ENCODE measurements at regions not wholly inside any gene's neighbourhood (a gene's known extent, or its start where the extent isn't known, plus 50 kb on each side); places are given as distances from the start of the nearest gene placed in this dataset.

- TF ChIP-seq, protein P1, sequence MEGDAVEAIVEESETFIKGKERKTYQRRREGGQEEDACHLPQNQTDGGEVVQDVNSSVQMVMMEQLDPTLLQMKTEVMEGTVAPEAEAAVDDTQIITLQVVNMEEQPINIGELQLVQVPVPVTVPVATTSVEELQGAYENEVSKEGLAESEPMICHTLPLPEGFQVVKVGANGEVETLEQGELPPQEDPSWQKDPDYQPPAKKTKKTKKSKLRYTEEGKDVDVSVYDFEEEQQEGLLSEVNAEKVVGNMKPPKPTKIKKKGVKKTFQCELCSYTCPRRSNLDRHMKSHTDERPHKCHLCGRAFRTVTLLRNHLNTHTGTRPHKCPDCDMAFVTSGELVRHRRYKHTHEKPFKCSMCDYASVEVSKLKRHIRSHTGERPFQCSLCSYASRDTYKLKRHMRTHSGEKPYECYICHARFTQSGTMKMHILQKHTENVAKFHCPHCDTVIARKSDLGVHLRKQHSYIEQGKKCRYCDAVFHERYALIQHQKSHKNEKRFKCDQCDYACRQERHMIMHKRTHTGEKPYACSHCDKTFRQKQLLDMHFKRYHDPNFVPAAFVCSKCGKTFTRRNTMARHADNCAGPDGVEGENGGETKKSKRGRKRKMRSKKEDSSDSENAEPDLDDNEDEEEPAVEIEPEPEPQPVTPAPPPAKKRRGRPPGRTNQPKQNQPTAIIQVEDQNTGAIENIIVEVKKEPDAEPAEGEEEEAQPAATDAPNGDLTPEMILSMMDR (IDR thresholded peaks at IDR 0.05): no peak
- no peak for TF ChIP-seq POLR2A (IDR thresholded peaks at IDR 0.05)
Measured at GRCh38 chr6:62764841-62765240, 446.4 kb upstream of the FKBP1C start.

Measured in Peyer's patch (tissue), 4 donors.